ENCODE measurements at regions not wholly inside any gene's neighbourhood (a gene's known extent, or its start where the extent isn't known, plus 50 kb on each side); places are given as distances from the start of the nearest gene placed in this dataset.
"Not testable (repeated sequence)": the region's sequence is repeated elsewhere in the genome, so short reads cannot be mapped to it uniquely, and the experiment has no call there.

- DNase-seq, result no peak
Observed at GRCh38 chr7:91407942-91408341, 143.7 kb downstream of the FZD1 start.

GRCh38 chr7:91408388-91409154 lies 144.3 kb downstream of the FZD1 start:
- no peak for DNase-seq

DNA sequence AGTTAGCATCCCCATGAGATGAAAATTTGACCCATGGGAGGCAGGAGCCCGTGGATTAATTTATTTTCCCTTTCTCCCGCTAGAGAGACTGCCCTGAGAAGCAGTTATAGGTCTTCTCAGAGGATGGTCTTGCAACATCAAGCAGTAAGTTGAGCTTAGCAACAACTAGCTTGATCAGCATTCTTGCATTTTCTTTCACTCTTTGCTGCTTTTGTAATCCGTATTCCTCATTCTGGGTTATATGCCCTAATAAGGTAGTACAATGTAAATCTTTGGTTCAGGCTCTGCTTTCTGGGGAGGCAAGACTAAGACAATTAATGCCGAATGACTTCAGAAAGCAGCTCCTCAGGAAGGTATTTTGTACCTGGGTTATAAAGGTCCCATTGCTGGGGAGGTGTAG lies 146.8 kb downstream of the FZD1 start:
- no peak for DNase-seq

DNA sequence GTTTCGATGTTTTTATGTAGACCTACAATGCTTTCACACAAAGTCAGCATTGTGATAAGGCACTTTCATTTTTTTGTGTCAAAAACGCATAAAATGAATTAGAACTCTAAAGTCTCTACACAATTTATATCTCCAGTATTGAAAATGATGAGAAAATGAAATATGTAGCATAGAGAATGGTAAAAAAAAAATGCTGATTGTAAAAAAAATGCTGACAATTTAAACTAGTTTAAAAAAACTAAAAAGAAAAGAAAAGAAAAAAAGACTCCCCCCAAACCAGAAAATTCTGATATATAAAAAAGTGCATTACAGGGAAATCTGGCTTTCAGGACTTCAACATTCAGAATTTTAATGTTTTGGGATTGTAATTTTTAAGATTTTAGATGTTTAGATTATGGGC lies 148.1 kb downstream of the FZD1 start:
- DNase-seq, result no peak

- no peak for DNase-seq
Observed at GRCh38 chr7:91414734-91415133, 150.5 kb downstream of the FZD1 start.

GRCh38 chr7:91416155-91416865 lies 152.1 kb downstream of the FZD1 start:
- DNase-seq, result no peak

DNA sequence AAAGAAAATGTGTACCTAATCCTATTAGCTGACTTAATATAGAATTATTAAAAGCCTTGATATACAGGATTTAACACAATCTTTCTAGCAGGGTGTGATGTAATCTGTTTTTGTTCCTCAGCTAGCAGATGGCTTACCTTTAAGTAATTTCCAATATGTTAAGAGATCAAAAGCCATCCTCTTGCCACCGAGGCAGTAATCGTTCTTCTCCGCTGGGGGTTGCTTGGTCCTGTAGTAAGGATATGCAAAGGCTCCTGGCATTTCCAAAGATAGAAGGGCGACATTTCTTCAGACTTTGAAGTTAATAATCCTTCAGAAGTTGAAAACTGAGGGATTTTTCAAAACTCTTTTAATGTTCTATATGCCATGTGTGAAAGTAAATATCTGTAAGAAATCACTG lies 156.4 kb downstream of the FZD1 start:
- DNase-seq, result no peak

DNA sequence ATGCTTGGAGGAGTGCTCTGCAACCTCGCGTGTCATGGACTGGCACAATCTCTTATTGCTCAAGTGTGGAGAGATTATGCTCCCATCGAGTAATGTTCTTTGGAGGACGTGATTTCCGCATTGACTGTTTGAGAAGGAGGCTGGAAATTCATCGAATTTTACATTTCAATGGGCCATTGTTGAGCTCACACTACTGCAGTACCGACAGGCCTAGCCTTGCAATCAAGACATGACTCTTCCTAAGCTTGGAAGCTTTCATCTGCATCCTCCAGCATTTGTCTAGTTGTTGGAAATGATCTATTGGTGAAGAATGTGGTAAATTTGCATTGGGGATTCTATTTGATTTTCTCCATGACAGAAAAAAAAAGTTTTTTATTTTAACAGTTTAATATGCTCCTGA lies 156.8 kb downstream of the FZD1 start:
- DNase-seq, result no peak

DNA sequence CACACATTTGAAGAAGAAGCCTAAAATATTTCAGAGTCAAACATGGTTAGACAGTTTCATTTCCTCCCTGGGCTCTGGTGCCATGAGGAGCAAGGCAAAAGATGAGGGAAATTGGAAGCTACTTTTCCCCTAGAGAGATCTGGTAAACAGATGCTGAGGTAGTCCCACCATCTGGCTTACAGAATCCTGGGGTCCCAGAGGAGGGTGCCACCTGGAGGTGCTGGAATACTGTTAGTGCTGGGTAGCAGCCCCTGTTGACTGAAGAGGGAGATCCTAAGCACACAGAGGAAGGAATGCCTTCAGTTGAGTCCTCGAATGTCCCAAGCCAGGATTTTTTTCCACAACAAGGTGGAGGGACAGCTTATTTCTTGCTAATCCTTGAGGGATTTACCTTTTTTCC lies 160.1 kb downstream of the FZD1 start:
- DNase-seq, result no peak

DNA sequence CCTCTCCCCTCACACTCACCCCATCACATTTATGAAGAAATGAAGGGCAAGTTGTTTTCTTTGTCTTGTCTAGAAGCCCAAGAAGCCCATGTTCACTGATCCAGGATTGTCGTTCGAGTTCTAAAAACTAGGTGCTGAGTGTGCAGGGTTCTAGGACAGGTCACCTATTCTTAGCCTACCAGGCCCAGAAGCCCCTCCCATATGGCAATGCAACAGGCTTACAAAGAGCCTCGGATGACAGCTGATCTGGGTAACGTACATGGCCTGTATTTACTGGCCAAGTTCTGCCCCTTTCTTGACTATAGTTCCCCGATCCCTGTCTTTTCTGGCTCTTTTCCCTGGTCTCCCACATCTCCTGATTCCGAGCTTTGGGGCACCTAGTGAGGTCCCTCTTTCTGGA lies 160.9 kb downstream of the FZD1 start:
- DNase-seq, result no peak

DNA sequence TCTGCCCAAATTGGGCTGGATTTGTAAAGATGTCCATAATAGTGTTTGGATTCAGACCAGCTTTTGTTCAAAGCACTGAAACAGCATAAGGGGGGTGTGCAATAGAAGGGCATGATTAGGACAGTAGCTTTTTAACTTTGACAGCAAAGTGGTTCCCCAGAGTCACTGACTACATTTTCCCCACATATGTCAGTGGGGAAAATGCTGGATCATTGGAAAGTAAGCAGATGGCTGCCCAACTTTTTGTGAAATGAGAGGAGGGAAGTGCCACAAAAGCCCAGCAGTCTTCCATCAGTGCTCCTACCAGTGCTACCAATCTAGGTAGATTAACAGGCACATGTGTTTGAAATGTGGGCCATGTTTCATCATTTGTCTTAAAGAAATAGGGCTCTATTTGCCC lies 162.8 kb downstream of the FZD1 start:
- DNase-seq, result no peak

DNA sequence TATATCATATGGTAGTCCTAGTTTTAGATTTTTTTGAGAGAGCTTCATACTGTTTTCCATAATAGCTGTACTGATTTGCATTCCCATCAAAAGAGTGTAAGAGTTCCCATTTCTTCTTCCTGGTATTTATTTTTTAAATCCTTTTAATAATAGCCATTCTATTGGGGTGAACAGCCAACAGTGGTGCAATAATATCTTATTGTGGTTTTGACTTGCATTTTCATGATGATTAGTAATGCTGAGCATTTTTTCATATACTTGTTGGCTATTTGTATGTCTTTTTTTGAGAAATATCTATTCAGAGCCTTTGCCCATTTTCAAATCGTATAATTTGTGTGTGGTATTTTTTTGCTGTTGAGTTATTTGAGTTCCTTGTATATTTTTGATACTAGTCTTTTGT lies 167.4 kb downstream of the FZD1 start:
- no peak for DNase-seq

DNA sequence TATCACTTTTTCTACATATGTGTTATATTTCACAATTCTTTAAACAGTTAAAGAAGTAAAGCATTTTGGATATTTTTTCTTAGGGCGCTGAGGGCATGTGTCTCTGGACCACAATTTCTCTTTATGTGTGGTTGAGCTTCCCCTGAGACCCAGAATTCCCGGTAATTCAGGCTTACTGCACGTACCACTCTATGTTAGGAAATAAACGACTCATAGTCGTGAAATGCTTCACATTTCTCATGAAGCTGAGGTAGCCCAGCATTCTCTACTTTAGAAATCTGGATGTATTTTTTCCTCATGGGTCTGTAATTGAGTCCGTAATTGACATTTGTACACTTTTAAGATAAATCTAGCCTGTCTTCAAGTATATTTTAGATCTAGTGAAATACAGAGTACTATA lies 170.6 kb downstream of the FZD1 start:
- no peak for DNase-seq

GRCh38 chr7:91435381-91436059 lies 171.3 kb downstream of the FZD1 start:
- DNase-seq, result no peak

- no peak for DNase-seq
Observed at GRCh38 chr7:91436655-91437054, 172.4 kb downstream of the FZD1 start.

GRCh38 chr7:91440198-91440597 lies 176.0 kb downstream of the FZD1 start:
- DNase-seq, result not testable (repeated sequence)

DNA sequence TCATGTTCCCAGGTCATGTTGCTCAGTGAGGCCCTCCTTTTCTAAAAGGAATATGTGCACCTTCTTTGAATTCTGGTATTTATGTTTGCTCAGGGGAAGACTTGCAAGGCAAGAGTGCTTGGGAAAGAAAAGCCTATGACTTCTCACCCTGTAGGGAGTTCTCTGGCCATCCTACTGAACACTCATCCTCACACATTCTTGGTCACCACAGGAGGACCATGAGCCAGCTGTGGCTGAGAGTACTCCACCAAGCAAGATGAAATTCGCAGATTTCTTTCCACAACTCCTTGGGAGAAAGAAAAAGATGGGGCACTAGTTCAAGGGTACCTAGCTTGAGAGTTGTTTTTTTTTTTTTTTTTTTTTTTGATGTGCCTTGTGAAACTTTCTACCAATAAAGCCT lies 179.6 kb downstream of the FZD1 start:
- DNase-seq, result no peak

DNA sequence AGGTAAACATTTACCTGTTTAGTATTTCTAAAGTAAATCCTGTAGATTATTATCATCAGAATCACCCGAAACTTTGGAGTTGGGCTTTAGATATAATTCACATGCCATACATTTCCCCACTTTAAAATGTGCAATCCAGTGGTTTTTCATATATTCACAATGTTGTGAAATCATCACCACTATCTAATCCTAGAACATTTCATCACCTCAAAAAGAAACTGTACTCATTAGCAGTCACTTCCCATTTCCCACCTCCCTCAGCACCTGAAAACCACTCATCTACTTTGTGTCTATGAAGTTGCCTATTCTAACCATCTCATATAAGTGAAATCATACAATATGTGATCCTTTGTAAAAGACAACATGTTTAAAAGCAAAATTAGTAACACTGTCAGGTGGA lies 182.6 kb downstream of the FZD1 start:
- no peak for DNase-seq

DNA sequence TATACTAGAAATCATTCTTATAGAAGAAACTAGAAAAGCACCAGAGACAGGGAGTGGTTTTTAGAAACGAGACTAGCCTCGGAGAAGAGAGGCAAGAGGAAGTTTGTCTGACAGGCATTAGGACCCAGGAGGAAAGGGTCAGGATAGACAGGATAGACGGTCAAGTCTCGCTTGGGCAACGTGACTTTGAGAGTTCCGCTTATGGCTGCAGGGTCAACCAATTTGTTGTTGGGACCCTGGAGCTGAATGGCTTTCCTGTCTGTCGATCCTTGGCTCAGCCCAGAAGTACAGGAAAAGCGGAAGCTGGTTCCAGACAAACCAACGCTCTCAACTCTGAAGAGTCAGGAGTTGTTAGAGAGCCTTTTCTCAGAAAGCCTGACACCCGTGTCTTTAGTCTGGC lies 191.2 kb downstream of the FZD1 start:
- no peak for DNase-seq

DNA sequence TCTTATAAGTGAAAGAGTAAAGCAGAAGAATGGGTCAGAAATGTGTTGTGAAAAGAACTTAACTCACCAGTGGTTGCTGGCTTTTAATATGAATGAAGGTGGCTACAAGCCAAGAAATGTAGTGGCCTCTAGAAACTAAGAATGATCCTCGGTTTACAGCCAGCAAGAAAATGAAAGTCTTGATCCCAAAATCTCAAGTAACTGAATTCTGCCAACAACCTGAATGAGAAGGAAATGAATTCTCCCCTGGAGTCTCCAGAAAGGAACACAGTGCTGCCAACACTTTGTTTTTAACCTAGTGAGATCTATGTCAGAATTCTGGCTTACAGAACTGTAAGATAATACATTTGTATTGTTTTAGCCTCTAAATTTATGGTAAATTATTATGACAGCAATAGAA lies 193.0 kb downstream of the FZD1 start:
- no peak for DNase-seq

DNA sequence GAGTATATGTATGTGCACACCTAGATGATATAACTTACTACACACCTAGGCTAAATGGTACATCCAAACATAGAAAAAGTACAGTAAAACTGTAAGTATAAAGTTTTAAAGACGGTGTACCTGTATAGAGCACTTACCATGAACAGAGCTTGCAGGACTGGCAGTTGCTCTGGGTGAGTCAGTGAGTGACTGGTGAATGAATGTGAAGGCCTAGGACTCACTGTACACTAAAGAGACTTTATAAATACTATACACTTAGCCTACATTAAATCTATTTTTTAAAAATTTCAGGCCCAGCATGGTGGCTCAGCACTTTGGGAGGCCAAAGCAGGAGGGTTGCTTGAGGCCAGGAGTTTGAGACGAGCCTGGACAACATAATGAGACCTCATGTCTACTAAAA lies 195.3 kb downstream of the FZD1 start:
- no peak for DNase-seq

DNA sequence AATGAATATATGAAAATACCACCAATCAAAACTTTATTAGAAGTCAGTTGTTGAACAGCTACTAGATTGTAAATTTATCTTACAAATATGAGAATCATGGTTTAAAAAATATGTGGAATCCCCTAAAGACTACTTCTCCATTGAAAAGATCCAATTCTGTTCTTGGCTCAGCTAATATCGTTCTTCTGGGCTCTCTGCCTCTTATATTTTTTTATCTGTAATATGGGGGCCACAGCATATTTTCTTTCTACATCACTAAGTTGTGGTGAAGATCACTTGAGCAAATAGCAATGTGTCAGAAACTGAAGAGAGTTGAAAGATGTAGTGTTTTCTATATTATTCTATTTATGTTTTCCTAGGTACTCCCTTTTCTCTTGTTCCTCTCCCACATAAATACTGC lies 198.1 kb downstream of the FZD1 start:
- no peak for DNase-seq

DNA sequence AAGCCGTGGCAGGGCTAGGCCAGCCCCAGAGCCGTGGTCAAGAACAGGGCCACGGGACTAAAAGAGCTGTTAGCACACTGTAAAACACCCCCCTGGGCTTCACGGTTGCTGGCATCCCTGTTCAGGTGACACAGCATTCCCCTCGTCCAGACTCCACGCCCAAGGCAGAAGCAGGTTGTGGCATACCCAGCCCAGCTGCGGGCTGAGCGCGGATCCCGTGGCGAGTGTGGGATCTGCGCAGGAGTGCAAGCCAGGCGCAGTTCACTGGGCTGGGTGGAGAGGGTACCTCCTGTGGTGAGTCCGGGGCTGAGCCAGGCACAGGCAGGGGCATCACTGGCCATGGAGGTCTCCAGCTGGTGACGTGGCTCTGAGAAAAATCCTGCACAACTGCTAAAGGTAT lies 199.1 kb downstream of the FZD1 start:
- no peak for DNase-seq

DNA sequence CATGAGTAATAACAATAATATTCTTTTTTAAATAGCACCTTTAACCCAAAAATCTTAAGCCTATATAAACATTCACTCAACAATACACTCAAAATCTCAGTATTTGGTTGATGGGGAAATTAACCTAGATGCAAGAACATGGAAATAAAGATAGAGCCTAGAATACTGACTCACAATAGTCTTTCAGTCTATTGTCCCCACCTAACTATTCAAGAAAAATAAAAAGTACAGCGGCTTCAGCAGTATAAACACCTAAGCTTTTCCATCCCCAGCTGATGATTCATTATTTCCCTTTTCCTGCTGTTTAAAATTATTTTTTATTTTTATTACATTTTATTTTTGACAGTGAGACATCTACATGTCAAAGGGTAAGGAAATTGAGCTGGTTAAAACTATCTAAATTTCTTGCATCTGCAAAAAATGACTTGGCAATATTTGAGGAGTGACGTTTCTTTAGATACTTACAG lies 201.4 kb downstream of the FZD1 start:
- no peak for DNase-seq

Measured in activated CD4-positive, alpha-beta T cell treated with anti-CD3 and anti-CD28 coated beads, Interleukin-2, Interleukin-6, amounts not matched to agents 100 ng/mL and 50 ng/mL, durations not matched to agents 16 hours and 8 hours (primary cell).